Nephron progenitor cell (in vitro differentiated cells): ENCODE measurements at regions not wholly inside any gene's neighbourhood (a gene's known extent, or its start where the extent isn't known, plus 50 kb on each side); places are given as distances from the start of the nearest gene placed in this dataset.

Source experiments
- DNase-seq: peaks from one replicate; pipeline ENCODE4 v3.0.0; 2021
- H3K27ac Mint-ChIP-seq: 2 replicates; pipeline ENCODE4 v1.8.0; 2021; ENCODE audit warnings: mild to moderate bottlenecking, moderate library complexity, mixed read lengths
- H3K27me3 Mint-ChIP-seq: 2 replicates; pipeline ENCODE4 v1.8.0; 2021; ENCODE audit warnings: mild to moderate bottlenecking, low read depth, mixed read lengths; ENCODE audit not compliant: poor library complexity
- H3K36me3 Mint-ChIP-seq: 2 replicates; pipeline ENCODE4 v1.8.0; 2021; ENCODE audit warnings: low read depth, mixed read lengths
- H3K4me1 Mint-ChIP-seq: 2 replicates; pipeline ENCODE4 v1.8.0; 2021; ENCODE audit warnings: mixed read lengths
- H3K4me3 Mint-ChIP-seq: 2 replicates; pipeline ENCODE4 v1.8.0; 2021; ENCODE audit warnings: mild to moderate bottlenecking, moderate library complexity, mixed read lengths
- H3K9me3 Mint-ChIP-seq: 2 replicates; pipeline ENCODE4 v1.8.0; 2021; ENCODE audit warnings: mild to moderate bottlenecking, moderate library complexity, mixed read lengths
- TF ChIP-seq, protein P1 (sequence below): fragments of 200-600 bp; sonication (generic); IDR thresholded peaks from 2 replicates; pipeline ENCODE4 v1.5.0; 2021; ENCODE audit warnings: antibody characterized with exemption

DNA sequence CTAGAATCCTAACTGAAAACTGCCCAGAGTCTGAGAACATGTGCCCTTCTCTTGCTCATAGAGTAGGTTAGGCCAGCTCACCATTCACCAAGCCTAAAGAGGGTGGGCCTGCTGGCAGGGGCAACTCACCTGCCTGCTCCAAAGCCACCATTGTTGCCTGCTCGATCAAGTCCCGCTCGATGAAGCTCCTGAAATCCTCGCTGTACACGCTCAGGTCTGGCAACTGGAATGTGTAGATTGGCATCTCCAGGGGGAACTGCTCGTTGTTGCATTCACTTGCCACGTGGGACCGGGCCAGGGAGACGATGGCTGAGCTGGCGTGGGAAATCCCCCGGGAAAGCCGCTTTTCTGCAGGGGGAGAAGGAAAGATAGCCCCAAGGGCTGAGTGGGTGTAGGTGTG lies 232.2 kb downstream of the KLF13 start:
- no peak for DNase-seq
- H3K4me1 Mint-ChIP-seq = peaks cover 18% of the 10 kb centered on the region
- no peaks in the 10 kb centered on the region for H3K36me3 Mint-ChIP-seq
- H3K9me3 Mint-ChIP-seq = no peaks in the 10 kb centered on the region
- peaks cover 5% of the 10 kb centered on the region for H3K27me3 Mint-ChIP-seq
- TF ChIP-seq, protein P1, sequence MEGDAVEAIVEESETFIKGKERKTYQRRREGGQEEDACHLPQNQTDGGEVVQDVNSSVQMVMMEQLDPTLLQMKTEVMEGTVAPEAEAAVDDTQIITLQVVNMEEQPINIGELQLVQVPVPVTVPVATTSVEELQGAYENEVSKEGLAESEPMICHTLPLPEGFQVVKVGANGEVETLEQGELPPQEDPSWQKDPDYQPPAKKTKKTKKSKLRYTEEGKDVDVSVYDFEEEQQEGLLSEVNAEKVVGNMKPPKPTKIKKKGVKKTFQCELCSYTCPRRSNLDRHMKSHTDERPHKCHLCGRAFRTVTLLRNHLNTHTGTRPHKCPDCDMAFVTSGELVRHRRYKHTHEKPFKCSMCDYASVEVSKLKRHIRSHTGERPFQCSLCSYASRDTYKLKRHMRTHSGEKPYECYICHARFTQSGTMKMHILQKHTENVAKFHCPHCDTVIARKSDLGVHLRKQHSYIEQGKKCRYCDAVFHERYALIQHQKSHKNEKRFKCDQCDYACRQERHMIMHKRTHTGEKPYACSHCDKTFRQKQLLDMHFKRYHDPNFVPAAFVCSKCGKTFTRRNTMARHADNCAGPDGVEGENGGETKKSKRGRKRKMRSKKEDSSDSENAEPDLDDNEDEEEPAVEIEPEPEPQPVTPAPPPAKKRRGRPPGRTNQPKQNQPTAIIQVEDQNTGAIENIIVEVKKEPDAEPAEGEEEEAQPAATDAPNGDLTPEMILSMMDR = no peak
- no peak overlapping the region for H3K4me3 Mint-ChIP-seq
- H3K27ac Mint-ChIP-seq = no peak overlapping the region

- Mint-ChIP-seq H3K27ac (no peak overlapping the region), H3K9me3 (no peaks in the 10 kb centered on the region), H3K27me3 (no peaks in the 10 kb centered on the region), H3K4me3 (no peak overlapping the region), H3K4me1 (peaks cover 18% of the 10 kb centered on the region), H3K36me3 (no peaks in the 10 kb centered on the region)
- TF ChIP-seq, protein P1 = no peak
- no peak for DNase-seq
These were observed 233.2 kb downstream of the KLF13 start for GRCh38 chr15:31559786-31560185.

GRCh38 chr15:31560643-31561042 lies 234.0 kb downstream of the KLF13 start:
- H3K27ac Mint-ChIP-seq = peak overlapping the region; percentile 71
- DNase-seq = no peak
- no peak overlapping the region for H3K4me3 Mint-ChIP-seq
- TF ChIP-seq, protein P1 = no peak
- peaks cover 18% of the 10 kb centered on the region for H3K4me1 Mint-ChIP-seq
- H3K9me3 Mint-ChIP-seq = no peaks in the 10 kb centered on the region
- H3K27me3 Mint-ChIP-seq = no peaks in the 10 kb centered on the region
- H3K36me3 Mint-ChIP-seq = no peaks in the 10 kb centered on the region

DNA sequence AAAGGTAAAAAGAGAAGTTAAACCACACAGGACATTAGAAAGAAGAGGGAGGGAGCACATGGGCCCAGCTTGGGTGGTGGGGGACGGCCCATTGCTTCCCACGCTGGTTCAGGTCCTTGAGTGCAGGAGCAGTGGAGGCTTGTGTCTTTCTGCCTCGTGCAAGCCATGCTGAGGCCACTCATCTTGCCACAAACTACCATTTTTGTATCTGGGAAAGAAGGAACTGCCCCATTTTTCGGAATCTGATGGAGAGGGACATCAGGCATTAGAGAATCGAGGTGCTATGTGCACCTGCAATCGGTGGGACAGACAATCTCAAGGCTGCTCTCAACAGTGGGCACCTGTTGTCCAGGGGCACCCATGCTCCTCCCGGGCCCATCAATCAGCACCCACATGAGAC lies 234.5 kb downstream of the KLF13 start:
- Mint-ChIP-seq H3K9me3 (no peaks in the 10 kb centered on the region), H3K27ac (no peak overlapping the region), H3K4me1 (peaks cover 18% of the 10 kb centered on the region), H3K27me3 (no peaks in the 10 kb centered on the region), H3K4me3 (no peak overlapping the region), H3K36me3 (peaks cover 1% of the 10 kb centered on the region)
- DNase-seq = no peak
- TF ChIP-seq, protein P1 = no peak

GRCh38 chr15:31563001-31563400 lies 236.4 kb downstream of the KLF13 start:
- Mint-ChIP-seq H3K9me3 (peaks cover 8% of the 10 kb centered on the region), H3K4me1 (peaks cover 18% of the 10 kb centered on the region), H3K4me3 (no peak overlapping the region), H3K27ac (no peak overlapping the region), H3K27me3 (no peaks in the 10 kb centered on the region), H3K36me3 (peaks cover 17% of the 10 kb centered on the region)
- TF ChIP-seq, protein P1 = no peak
- DNase-seq = no peak

GRCh38 chr15:31563421-31563820 lies 236.8 kb downstream of the KLF13 start:
- Mint-ChIP-seq H3K4me3 (no peak overlapping the region), H3K36me3 (peaks cover 21% of the 10 kb centered on the region), H3K27ac (no peak overlapping the region), H3K9me3 (peaks cover 11% of the 10 kb centered on the region), H3K27me3 (no peaks in the 10 kb centered on the region), H3K4me1 (peaks cover 18% of the 10 kb centered on the region)
- no peak for DNase-seq
- TF ChIP-seq, protein P1 = no peak
